ENCODE measurements at regions not wholly inside any gene's neighbourhood (a gene's known extent, or its start where the extent isn't known, plus 50 kb on each side); places are given as distances from the start of the nearest gene placed in this dataset.

GRCh38 chr6:25066593-25066992 lies 130.8 kb upstream of the RIPOR2 start:
- no peak for DNase-seq (ENCODE audit: low read depth in 2 of 2)

GRCh38 chr6:25068866-25069265 lies 133.1 kb upstream of the RIPOR2 start:
- DNase-seq (ENCODE audit: low read depth in 2 of 2) = no peak

- peak; percentile 54 to 60 for DNase-seq (ENCODE audit: low read depth in 2 of 2)
Observed at GRCh38 chr6:25070547-25071366, 135.0 kb upstream of the RIPOR2 start.

GRCh38 chr6:25078141-25078540 lies 142.4 kb upstream of the RIPOR2 start:
- no peak for DNase-seq (ENCODE audit: low read depth in 2 of 2)

GRCh38 chr6:25083784-25084507 lies 148.2 kb upstream of the RIPOR2 start:
- no peak for DNase-seq (ENCODE audit: low read depth in 2 of 2)

GRCh38 chr6:25084508-25084833 lies 148.7 kb upstream of the RIPOR2 start:
- DNase-seq (ENCODE audit: low read depth in 2 of 2) = no peak

- no peak for DNase-seq (ENCODE audit: low read depth in 2 of 2)
Observed at GRCh38 chr6:25085756-25086155, 150.0 kb upstream of the RIPOR2 start.

- no peak for DNase-seq (ENCODE audit: low read depth in 2 of 2)
Observed at GRCh38 chr6:25086500-25087091, 150.8 kb upstream of the RIPOR2 start.

- DNase-seq (ENCODE audit: low read depth in 2 of 2) = no peak
Observed at GRCh38 chr6:25088513-25088912, 152.8 kb upstream of the RIPOR2 start.

GRCh38 chr6:25089442-25089841 lies 153.7 kb upstream of the RIPOR2 start:
- DNase-seq (ENCODE audit: low read depth in 2 of 2) = no peak

- DNase-seq (ENCODE audit: low read depth in 2 of 2) = no peak
Observed at GRCh38 chr6:25094726-25095125, 159.0 kb upstream of the RIPOR2 start.

- no peak for DNase-seq (ENCODE audit: low read depth in 2 of 2)
Observed at GRCh38 chr6:25100288-25100687, 164.5 kb upstream of the RIPOR2 start.

- no peak for DNase-seq (ENCODE audit: low read depth in 2 of 2)
Observed at GRCh38 chr6:25103603-25104002, 167.8 kb upstream of the RIPOR2 start.

- no peak for DNase-seq (ENCODE audit: low read depth in 2 of 2)
Observed at GRCh38 chr6:25105070-25105925, 169.5 kb upstream of the RIPOR2 start.

GRCh38 chr6:25107218-25107617 lies 171.5 kb upstream of the RIPOR2 start:
- DNase-seq (ENCODE audit: low read depth in 2 of 2) = no peak

- no peak for DNase-seq (ENCODE audit: low read depth in 2 of 2)
Observed at GRCh38 chr6:25111782-25112181, 167.4 kb upstream of the CARMIL1 start.

GRCh38 chr6:25112322-25112773 lies 166.8 kb upstream of the CARMIL1 start:
- no peak for DNase-seq (ENCODE audit: low read depth in 2 of 2)

GRCh38 chr6:25113436-25113835 lies 165.7 kb upstream of the CARMIL1 start:
- no peak for DNase-seq (ENCODE audit: low read depth in 2 of 2)

GRCh38 chr6:25118038-25118437 lies 161.1 kb upstream of the CARMIL1 start:
- no peak for DNase-seq (ENCODE audit: low read depth in 2 of 2)

GRCh38 chr6:25121186-25121585 lies 158.0 kb upstream of the CARMIL1 start:
- DNase-seq (ENCODE audit: low read depth in 2 of 2) = no peak

- no peak for DNase-seq (ENCODE audit: low read depth in 2 of 2)
Observed at GRCh38 chr6:25122001-25122400, 157.2 kb upstream of the CARMIL1 start.

All from stimulated activated CD8-positive, alpha-beta memory T cell treated with anti-CD3 and anti-CD28 coated beads, Interleukin-2, amount 100 ng/mL, for 48 hours (primary cell).